Retinal pigment epithelial cell (primary cell): ENCODE measurements at regions not wholly inside any gene's neighbourhood (a gene's known extent, or its start where the extent isn't known, plus 50 kb on each side); places are given as distances from the start of the nearest gene placed in this dataset.

ENCODE experiments used
- DNase-seq: peaks from one replicate; pipeline ENCODE4 v3.0.0-alpha.2; 2010; ENCODE audit warnings: low read depth
- H3K4me3 ChIP-seq: 2 replicates; pipeline ENCODE4 v1.5.1; 2011; ENCODE audit warnings: mild to moderate bottlenecking, low read length, control low read depth, moderate library complexity
- TF ChIP-seq, protein P1 (sequence below): conservative IDR thresholded peaks from 2 replicates; pipeline ENCODE4 v1.5.1; 2011; ENCODE audit warnings: low read depth, low read length, control low read depth, inconsistent platforms

DNA sequence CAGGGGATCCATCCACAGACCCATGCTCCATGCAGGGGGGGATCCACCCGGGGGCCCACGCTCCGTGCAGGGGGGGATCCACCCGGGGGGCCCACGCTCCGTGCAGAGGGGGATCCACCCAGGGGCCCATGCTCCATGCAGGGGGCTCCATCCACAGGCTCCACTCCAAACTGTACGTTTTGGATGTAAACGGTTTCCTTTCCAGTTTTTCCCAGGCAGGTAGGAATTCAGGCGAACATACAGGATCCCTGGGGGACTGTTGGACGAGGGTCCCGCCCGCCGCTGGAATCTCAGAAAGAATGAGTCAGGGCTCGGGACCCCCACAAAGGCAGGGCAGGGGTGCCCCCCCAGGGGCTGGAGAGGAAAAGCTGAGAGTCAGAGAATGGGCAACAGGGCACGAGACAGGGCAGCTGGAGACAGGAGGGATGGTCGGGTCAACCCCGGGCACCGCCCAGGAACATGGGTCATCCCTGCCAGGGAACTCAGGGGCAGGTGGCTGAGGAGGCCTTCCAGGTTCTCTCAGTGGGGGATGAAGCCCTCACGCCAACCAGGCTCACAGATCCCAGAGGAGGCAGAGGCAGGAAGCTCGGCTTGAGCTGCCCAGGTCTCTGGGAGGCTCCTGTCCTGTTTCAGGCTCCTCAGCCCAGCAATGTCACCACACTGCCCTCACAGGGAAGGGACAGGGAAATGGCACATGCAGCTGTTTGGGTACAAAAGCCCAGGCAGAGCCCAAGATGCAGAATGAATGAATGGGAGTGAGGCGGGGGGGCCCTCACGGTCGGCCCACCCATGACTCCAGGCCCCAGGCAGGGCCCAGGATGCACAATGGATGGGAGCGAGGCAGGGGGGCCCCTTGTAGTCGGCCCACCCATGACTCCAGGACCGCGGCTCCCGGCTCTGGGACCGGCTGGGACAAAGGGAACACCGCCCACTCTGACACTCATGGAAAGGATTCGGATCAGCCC is 200.2 kb downstream of the BRD1 start:
- TF ChIP-seq, protein P1, sequence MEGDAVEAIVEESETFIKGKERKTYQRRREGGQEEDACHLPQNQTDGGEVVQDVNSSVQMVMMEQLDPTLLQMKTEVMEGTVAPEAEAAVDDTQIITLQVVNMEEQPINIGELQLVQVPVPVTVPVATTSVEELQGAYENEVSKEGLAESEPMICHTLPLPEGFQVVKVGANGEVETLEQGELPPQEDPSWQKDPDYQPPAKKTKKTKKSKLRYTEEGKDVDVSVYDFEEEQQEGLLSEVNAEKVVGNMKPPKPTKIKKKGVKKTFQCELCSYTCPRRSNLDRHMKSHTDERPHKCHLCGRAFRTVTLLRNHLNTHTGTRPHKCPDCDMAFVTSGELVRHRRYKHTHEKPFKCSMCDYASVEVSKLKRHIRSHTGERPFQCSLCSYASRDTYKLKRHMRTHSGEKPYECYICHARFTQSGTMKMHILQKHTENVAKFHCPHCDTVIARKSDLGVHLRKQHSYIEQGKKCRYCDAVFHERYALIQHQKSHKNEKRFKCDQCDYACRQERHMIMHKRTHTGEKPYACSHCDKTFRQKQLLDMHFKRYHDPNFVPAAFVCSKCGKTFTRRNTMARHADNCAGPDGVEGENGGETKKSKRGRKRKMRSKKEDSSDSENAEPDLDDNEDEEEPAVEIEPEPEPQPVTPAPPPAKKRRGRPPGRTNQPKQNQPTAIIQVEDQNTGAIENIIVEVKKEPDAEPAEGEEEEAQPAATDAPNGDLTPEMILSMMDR = no peak

DNA sequence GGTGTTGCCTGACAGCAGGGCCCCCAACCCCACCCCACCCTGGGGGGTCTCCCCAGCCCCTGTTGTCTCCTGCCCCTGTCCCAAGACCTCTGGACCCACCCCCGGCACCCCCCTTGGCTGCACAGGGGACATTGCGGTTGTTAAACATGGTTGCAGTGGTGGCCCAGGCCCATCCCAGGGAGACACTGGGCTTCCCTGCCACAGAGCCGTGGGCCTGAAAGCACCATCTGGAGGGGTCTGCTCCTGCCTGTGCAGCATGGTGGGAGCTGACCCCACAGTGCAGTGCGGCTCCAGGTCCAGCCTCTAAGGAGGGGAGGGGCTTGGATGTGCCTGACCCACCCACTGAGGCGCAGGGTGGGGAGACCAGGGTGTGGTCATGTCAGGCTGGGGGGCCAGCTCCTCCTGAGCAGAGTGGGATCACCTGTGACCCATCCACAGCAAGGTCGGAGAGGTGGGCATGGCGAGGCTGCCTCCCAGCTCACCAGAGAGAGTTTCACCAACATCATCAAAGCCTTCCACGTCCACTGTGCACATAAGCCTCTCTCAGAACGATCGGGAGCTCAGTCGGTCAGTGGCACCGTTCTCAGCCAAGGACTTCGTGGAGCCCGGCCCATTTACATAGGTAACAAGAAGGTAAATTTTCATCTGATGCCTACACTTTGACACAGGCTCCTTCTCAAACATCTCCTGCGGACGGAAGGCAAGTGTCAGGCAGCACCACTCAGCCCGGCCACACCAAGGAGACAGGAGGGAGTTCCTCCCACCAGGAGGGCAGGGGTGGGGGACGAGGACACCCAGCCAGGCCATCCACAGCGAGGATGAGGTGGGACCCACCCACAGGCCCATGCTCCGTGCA is 201.1 kb downstream of the BRD1 start:
- no peak for DNase-seq
- TF ChIP-seq, protein P1 = no peak
- H3K4me3 ChIP-seq = no peak overlapping the region

More for the DNA sequence above, 200.2 kb downstream of the BRD1 start:
- DNase-seq = no peak
- H3K4me3 ChIP-seq = no peak overlapping the region

DNA sequence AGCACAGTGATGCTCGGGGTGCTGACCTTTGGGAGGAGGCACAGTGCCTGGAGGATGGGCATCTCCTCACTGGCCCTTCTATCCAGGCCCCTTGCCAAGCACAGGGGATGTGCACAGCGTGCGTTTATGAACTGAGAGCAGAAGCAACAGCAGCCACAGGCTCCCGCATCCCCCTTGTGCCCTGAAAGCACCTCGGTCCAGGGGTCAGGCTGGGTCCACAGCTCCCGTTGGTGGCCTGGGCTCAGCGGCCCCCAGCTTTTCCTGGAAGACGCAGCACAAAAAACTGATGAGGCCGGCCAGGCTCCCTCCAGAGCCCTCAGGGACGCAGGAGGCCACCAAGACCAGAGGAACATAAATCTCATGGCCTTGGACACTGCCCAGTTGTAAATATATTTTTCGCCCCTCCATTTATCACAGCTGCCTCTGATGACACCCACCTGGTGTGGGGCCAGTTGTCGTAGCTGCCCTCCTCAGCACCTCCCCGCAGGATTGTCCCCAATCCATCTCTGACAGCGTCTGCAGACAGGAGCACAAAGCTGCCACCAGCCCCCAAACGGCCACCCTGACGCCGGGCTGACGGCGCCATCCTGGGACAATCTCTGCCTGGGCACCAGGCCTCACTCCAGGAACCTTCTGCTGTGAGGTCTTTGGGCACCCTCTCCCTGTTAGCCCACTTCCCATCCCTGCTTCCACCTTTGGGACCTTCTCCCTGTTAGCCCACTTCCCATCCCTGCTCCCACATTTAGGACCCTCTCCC is 203.1 kb downstream of the BRD1 start:
- no peak overlapping the region for H3K4me3 ChIP-seq
- TF ChIP-seq, protein P1 = no peak
- no peak for DNase-seq

- H3K4me3 ChIP-seq = no peak overlapping the region
- no peak for DNase-seq
- TF ChIP-seq, protein P1 = no peak
These were observed 204.0 kb downstream of the BRD1 start for GRCh38 chr22:49623715-49624114.

DNA sequence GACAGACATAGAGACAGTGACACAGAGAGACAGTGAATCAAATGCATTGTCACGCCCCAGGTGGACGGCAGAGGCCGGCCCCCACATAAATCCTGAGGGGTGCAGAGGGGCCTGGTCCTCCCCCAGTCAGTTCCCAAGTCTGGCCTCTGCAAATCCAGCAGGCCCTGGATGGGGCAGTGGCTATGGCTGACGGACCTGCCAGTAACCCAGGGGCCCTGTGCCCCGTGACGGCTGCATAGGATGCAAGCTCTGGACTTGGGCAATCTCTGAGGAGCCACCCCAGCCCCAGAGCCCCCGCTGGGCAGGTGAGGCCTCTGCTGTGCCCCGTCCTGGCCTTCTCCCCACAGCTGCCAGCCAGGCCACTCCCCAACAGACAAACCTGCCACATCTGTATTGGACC is 204.5 kb downstream of the BRD1 start:
- DNase-seq = no peak
- TF ChIP-seq, protein P1 = no peak
- no peak overlapping the region for H3K4me3 ChIP-seq

- H3K4me3 ChIP-seq = no peak overlapping the region
- TF ChIP-seq, protein P1 = no peak
- DNase-seq = no peak
These were observed 205.2 kb downstream of the BRD1 start for GRCh38 chr22:49622241-49623105.
